AG04450 (cell line): ENCODE measurements at regions not wholly inside any gene's neighbourhood (a gene's known extent, or its start where the extent isn't known, plus 50 kb on each side); places are given as distances from the start of the nearest gene placed in this dataset.
"Not testable (repeated sequence)": the region's sequence is repeated elsewhere in the genome, so short reads cannot be mapped to it uniquely, and the experiment has no call there.

ENCODE experiments used
- CTCF ChIA-PET: fragments of 300-600, 350-600 bp; formaldehyde crosslinking; extraction: SDS; loops from one replicate; lab custom pipeline; 2022; ENCODE audit warnings: antibody characterized with exemption, inconsistent platforms; lab: Charles Lee
- POLR2A ChIA-PET: fragments of 350-600 bp; formaldehyde crosslinking; extraction: SDS; loops from one replicate; lab custom pipeline; 2021; ENCODE audit warnings: antibody characterized with exemption, inconsistent platforms; lab: Yijun Ruan, JAX
- DNase-seq: peaks from one replicate; pipeline ENCODE4 v3.0.0-alpha.2; 2011; ENCODE audit warnings: low read depth, low spot score
- H3K27ac ChIP-seq: one replicate; pipeline ENCODE4 v1.5.1; 2012; ENCODE audit warnings: low read depth, low read length, control low read depth
- H3K27me3 ChIP-seq: one replicate; pipeline ENCODE4 v1.6.0; 2012; ENCODE audit warnings: low read length; ENCODE audit not compliant: control insufficient read depth, insufficient read depth
- H3K4me3 ChIP-seq: 2 replicates; pipeline ENCODE4 v1.5.1; 2011; ENCODE audit warnings: mild to moderate bottlenecking, low read depth, low read length, control low read depth
- H3K9me3 ChIP-seq: 2 replicates; pipeline ENCODE4 v1.5.1; 2012; ENCODE audit warnings: low read length; ENCODE audit not compliant: control insufficient read depth, insufficient read depth
- CTCF ChIP-seq: IDR thresholded peaks from 2 replicates; pipeline ENCODE4 v1.5.1; 2011; ENCODE audit warnings: low read depth, low read length, control low read depth, inconsistent platforms

- POLR2A ChIA-PET, result no interaction called here
- CTCF ChIA-PET, result interaction anchor here (1.8 kb wide), 1 partner anchor 19 kb away, joined by 8 read pairs; no protein-coding TSS in a partner anchor
- Histone ChIP-seq H3K27me3 (no peaks in the 10 kb centered on the region), H3K9me3 (no peaks in the 10 kb centered on the region), H3K27ac (no peak overlapping the region), H3K4me3 (no peak overlapping the region)
- TF ChIP-seq CTCF, result no peak
- no peak for DNase-seq
Observed at GRCh38 chr2:190005513-190005912, 57.0 kb downstream of the MSTN start.

DNA sequence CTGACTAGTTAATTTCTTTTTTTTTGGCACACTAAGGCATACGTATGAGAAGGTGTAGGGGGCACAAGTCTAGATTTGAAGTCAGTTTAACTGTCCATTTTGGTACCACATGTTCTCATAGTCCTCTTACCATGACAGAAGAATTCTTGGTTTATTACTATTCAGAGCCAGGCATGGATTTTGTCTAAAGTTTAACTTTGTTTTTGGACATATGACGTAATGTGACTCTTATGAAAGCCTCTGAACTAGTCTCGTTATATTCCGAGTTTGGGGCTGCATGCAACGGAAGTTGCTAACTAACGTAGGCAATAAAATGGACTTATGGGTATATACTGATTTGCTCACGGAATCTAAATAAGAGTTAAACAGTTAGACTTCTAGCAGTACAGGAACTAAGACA is 62.9 kb downstream of the MSTN start:
- no peak overlapping the region for H3K27ac ChIP-seq
- no peak for TF ChIP-seq CTCF
- no peak for DNase-seq
- ChIA-PET CTCF (no interaction called here), POLR2A (no interaction called here)
- no peaks in the 10 kb centered on the region for H3K27me3 ChIP-seq
- no peaks in the 10 kb centered on the region for H3K9me3 ChIP-seq
- H3K4me3 ChIP-seq, result no peak overlapping the region

GRCh38 chr2:189998665-189999064 is 63.9 kb downstream of the MSTN start:
- H3K4me3 ChIP-seq, POLR2A ChIA-PET, CTCF ChIA-PET, H3K27me3 ChIP-seq, H3K27ac ChIP-seq, DNase-seq, H3K9me3 ChIP-seq: not testable (repeated sequence)

GRCh38 chr2:189997016-189997415 is 65.5 kb downstream of the MSTN start:
- Histone ChIP-seq H3K9me3 (peaks cover 2% of the 10 kb centered on the region; the same call in 1 of the 2 replicates), H3K27ac (no peak overlapping the region), H3K27me3 (no peaks in the 10 kb centered on the region), H3K4me3 (no peak overlapping the region)
- ChIA-PET CTCF (no interaction called here), POLR2A (no interaction called here)
- no peak for DNase-seq
- no peak for TF ChIP-seq CTCF

GRCh38 chr2:189995679-189996078 is 66.8 kb downstream of the MSTN start:
- POLR2A ChIA-PET, result no interaction called here
- no peak for DNase-seq
- CTCF ChIA-PET, result no interaction called here
- H3K4me3 ChIP-seq, result no peak overlapping the region
- H3K9me3 ChIP-seq, result peaks cover 4% of the 10 kb centered on the region; the same call in 1 of the 2 replicates
- TF ChIP-seq CTCF, result no peak
- no peaks in the 10 kb centered on the region for H3K27me3 ChIP-seq
- no peak overlapping the region for H3K27ac ChIP-seq
